HUDEP-2 (cell line): ENCODE measurements at regions not wholly inside any gene's neighbourhood (a gene's known extent, or its start where the extent isn't known, plus 50 kb on each side); places are given as distances from the start of the nearest gene placed in this dataset.
A peak's percentile ranks its signal among the peaks of the same experiment; 100 is the strongest.

ENCODE experiments used
- DNase-seq, 76 experiments: peaks; one replicate each; lab custom pipeline; 2025; ENCODE audit not compliant: unreplicated experiment in 76 of 76; lab: John Stamatoyannopoulos, UW

DNA sequence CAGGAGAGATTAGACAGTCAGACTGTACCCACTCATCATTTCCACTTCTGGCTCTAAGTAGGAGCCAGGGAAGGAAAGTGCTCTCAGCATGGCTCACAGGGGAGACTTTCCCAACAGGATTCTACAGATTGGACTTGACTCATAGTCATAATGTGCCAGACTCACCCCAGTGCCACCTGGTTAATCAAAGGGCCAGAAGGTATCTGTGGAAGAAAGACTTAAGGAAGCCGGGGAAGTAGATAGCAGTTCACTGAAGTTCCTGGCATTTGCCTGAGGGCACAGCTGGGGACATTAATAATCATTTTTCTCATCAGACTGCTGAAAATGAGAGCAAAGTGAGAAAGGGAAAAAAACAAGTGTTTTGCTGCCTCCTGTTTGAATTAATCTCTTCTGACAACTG is 717.5 kb downstream of the TUSC7 start:
- no peak for DNase-seq

DNA sequence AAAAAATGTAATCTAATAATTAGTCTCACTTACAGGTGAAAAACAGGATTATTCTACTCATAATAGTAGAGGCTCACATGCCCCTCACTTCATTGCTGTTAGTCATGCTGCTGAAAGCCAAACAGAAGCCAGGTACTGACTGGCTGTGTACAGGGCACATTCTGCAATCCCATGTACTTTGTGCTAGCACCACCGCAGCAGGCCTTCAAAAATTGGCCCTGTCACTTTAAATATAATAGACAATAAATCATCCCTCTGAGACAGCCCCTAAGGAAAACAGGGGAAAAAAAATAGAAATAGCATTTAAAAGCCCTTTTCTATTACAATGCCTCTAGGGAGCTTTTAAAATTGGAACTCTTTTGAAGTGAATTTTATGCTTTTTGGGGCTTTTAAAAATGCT is 723.8 kb downstream of the TUSC7 start:
- DNase-seq, result no peak

DNA sequence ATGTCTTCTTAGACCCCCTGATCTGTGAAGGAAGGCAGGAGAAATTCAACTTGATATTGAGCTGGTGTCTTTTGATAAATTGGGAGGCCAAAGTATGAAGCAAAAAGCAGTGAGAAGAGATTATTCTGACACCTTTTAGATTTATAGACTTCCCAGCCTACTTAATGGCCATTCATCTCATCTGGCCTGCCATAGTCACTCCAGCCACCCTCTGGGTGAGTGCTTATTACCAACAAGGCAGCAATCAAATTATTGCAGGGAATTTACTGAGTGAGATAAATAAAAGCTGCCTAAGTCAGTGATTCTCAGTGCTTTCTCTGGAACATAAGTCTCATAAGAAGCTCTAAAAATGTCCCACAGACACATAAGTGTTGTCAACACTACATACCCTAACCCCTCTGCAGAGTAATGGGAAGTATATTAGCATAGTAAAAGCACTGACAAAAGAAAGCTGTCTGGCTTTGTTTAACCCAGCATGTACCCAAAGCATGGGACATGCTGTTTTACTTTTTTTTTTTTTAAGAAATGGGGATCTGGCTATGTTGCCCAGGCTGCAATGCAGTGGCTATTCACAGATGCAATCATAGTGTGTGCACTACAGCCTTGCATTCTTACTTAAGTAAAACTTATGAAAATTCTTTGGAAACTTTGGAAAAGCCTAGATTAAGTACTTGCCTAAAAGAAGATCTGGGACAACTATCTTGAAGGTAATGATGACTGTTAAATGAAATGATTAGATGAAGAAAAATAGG is 725.3 kb downstream of the TUSC7 start:
- no peak for DNase-seq

DNA sequence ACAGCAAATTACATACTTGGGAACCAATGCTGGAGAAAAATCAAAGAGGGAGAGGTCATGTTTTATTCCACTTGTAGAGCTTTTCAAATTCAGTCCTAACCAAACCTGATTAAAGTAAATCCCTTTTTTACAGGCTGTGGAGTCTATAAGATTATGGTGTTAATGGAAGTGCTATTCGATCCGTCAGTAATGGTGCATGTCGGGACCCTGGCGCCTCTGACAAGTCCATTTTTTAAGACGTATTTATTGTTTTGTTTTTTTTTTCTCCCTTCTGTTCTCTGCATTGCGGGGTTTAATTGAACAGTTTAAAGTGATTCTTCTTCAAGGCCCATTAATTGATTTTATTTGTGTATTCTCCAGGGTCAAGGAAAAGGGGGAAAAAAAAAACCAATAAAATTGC is 725.9 kb downstream of the TUSC7 start:
- no peak for DNase-seq

DNA sequence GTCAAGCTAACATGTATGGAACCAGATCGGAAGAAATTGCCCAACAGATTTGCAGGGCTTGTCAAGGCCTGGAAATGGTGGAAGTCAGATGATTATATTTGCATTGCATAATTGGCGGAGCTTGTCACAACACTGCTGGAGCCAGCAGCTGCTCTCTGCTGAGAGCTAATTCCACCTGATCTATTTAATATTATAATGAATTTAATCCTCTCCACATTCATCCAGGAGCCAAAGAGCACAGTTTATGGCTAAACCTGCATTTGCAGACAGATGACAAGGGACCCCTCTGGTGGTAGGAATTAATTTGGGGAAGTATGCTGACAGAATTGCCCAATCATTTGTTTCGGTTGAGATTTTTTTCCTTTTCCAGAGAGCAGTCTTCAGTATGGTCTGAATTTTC is 730.2 kb downstream of the TUSC7 start:
- DNase-seq, result peak in 1 of 76 experiments; percentile 14

DNA sequence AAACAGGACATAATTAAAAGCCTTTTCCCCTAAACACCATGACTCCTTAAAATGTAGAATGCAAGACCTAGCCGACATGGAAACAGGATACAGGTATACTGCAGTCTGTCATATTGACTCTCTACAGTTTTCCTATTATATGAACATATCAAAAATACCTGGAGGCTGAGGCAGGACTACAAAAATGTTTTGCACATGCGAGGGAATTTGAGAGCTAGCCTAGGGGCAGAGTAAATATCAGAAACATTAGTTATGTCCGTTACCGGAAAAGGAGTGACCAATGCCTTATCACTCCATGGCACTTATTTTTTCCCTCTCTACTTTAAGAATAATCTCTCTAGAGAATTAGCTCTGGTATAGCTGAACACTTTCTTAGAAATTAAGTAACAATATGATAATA is 732.3 kb downstream of the TUSC7 start:
- DNase-seq, result no peak

DNA sequence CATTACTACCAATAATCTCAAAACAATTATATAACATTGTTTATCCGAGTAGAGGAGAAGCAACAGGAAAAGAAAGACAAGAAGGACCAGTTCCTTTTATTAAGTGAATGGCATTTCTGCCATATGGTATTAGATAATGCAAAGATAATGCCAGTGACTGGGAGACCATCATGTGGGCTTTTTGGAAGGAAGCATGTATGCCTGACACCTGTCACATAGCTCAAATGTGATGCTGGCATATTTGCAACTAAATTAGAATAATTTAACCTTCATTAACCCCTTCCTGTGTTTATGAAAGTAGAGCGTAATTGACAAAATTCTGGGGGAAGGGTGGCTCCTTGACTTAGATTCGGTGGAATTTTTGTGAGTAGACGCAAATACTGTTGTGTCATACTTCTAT is 733.0 kb downstream of the TUSC7 start:
- no peak for DNase-seq

DNA sequence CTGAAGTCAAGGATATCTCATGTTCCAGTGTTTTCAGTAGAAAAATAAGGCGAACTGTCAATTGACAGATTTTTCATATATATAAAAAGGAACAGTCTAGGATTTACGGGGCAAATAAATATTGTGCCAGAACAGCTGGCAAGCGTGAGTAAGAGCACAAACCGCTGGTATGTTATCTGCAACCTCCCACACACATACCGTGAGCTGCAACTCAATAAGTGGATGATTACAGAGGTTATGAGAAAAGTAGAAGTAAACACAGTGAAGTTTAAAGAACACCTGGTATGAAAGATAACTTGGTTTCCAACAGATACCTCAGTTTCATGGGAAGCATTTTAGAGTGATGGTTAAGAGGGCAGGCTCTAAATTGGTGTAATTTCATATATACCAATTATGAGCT is 733.4 kb downstream of the TUSC7 start:
- DNase-seq, result peak in 28 of 76 experiments; percentile 1 to 56 (median 9)

DNA sequence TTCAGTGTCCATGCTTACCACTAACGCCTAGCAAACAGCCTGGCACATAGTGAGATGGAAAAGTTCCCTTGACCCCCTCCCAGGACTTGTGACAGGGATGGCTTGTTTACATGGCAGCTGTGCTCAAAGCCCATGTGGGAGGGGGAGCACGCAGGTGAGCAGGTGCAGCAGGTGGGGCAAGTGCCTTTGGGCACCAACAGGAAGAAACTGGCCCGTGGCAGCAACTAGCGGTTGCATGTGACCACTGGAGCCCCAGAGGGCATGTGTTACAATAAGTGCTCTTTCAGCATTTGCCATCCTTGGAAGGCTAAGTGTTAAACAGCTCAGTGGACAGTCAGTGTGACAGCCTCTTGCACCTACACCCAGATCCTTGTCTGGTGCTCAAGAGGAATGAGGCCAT is 734.6 kb downstream of the TUSC7 start:
- DNase-seq, result no peak

DNA sequence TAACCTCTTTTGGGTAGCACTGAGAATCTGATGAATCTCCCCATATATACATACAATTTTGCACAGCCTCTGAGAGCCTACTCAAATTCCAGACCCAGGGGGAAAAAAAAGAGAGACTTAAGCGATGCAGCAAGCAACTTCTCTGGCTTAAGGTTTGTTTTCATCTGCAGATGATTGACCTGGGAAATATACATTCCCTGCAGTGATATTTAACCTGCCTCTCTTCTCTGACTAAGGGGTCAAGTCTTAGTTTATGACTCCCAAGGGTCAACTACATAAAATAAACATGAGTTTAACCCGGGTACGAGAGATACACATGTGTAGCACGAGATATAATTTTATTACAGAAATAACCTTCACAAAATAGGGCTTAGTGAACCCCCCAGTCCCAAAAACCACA is 737.8 kb downstream of the TUSC7 start:
- DNase-seq, result no peak

DNA sequence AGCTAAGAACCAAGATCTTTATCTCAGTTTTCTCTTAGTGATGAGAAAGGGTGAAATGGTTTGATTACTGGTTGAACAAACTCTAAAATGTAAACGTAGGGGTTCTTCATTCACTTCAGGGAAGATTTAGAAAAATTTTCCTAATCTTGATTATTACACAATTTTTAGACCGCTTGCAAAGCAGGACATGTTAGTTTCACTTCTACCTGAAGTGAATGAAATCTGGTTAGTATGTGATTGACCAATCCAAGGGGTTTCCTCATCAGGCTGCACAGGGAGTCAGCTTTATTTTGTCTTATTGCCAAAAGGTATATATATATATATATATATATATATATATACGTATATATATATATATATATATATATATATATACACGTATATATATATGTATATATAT is 740.4 kb downstream of the TUSC7 start:
- no peak for DNase-seq

DNA sequence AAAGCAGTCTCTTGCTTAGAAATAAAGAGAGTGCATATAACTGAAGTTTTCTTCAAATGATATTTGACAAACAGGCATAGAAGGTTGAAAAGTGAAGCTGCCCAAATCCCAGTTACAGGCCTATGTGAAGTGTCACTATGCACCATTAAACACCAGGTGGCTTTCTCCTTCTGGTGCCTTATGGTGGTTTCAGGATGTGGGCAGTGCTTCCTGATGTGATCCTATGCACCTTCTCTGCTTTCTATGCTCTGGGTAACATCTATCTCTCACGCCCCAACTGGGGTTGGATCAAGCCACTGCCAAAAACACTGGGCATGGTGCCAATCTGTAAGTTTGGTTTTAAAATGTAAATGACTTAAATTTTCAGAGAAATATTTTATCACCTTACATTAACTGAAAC is 744.7 kb downstream of the TUSC7 start:
- DNase-seq, result no peak

DNA sequence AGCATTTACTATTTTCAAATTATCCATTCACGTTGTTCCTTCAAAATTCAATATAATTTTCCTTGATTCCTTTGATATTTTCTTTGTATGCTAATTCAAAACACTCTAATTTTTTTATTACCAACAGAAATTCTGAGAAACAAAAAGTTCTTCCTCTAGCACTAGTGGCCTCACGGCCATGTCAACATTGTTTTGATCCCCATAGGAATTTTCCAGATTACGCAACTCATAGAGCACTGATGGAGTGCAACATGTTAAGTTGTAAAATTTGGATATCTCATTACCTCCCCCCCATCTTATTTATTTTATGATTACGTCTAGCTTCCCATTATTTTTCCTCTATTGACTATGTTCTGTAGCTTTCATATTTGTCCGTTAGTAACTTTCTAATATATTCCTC is 745.3 kb downstream of the TUSC7 start:
- no peak for DNase-seq

DNA sequence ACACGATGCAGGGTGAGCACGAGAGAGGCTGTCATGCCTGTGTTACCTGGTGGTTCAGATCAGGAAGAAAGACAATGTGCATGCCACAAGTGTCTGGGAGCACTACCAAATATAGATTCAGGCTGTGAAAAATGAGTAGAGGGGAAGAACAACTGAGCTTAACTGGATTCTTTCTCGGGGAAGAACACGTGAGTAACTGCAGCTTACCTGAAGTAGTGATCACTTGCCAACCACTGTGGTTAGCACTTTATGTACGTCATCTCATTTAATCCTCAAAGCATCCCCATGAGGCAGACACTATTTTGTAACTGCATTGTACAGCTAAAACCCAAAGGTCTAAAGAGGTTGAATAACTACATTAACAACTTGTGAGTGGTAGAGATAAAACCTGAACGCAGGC is 746.2 kb downstream of the TUSC7 start:
- DNase-seq, result no peak

DNA sequence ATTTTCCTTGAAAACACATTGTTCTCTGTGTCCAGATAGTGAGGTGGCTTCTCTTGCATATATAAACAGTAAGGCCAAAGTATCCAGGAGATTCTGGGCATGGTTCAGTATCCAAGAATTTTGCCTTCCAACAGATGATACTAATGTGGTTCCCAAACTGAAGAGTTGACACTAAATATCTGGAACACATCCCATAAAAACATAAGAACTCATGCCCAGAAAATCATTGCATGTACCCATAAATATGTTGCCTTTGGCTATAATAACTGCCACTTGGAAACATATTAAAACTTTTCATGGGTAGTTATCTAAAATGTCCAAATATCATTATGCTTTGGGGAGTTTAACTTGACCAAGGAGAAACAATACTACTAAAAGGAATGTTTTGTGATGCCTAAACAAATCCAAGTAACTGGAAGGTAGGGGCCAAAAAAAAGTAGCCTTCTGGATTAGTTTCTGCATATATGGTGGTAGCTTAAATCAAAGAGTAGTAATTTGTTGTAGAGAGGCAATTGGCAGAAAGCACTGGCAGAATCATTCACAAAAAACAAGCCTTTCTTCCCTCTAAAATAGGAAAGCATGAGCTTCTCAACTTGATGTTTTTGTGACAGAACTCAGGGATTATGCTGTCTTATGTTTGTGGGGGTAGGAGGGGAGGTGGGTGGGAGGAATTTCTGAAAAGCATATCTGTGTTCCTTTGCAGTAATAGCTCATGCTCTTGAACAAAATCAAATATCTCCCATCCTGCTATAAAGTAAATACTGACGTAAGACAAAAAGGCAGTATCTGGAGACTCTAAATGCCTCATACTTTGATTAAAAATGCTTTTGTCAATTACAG is 753.9 kb downstream of the TUSC7 start:
- no peak for DNase-seq

DNA sequence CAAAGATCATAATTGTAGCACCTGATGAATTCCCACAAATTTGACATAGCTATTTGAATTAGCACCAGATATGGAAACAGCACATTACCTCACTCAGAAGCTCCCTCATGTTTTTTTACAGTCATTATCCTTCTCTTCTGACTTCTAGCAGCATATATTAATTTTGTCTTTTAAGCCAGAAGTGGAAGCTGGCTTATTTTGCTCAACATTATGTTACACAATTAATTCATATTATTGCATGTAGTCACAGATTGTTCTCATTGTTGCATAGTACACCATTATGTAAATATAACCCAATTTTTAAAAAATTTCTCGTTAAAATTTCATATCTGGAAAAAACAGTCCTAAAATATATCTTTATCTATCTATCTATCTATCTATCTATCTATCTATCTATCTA is 762.3 kb downstream of the TUSC7 start:
- no peak for DNase-seq

DNA sequence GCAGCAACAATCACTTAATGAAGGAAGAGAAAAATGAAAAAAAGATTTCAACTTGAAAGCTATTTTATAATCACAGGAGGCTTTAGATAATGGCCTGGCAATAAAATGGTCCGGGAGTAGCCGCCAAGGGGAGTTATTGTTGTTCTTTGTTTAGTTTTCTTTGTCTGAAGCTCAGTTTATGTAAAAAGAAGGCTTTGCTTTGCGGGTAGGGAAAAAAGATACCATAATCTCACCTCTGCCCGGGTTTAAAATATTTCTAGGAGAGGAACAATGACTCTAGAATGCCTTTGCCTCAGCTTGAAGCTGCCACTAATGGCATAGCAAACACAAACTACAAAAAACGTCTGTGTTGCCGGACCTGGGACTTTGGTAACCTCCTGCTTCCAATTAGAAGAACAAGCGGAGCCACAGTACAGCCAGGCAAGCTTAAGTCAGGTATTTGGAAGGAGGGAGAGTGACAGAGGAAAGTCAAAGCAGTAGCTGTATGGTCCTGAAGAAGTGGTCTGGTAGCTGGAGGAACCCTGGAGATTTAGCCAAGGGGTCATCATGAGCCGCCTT is 764.5 kb downstream of the TUSC7 start:
- DNase-seq, result no peak

DNA sequence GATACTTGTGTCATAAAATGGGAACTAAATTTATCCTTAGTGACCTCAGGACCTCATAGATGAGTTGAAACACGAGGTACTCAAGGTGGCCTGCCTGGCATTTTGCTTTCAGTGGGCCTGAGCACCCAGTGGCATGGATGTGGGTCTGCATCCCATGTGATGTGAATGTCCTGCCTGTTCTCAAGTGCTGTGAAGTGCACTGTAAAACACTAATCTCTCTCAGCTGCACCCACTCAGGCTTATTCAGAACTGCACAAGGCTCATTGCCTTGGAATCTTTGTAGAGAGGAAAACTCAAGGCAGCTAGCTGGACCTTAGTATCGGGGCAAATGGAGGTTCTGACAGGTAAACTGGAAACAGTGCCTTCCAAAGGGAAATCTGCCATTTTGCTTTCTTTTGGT is 767.0 kb downstream of the TUSC7 start:
- DNase-seq, result no peak

DNA sequence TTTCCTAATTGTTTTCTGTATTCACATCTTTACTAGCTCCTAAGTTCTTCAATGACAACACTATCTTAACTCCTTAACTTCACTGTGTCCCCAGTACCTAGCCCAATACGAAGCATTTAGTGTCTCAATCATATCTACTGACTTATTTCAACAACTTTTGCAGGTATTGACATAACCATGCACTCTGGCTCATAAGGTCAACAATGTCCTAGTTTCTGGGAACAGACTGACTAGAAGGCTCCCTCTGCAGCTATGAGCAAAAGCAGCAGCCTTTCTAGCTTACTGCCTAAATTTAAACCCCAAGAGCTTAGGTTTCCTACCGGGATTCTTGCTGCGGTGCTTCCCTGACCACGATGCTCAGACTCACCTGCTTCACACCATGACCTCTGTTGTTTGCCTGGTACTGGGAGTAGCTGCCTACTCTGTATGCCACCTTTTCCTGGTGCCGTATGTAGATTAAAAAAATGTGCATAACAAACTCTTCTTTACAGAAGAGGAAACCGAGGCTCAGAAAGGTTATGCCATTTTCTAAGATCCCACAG is 767.7 kb downstream of the TUSC7 start:
- DNase-seq, result no peak

DNA sequence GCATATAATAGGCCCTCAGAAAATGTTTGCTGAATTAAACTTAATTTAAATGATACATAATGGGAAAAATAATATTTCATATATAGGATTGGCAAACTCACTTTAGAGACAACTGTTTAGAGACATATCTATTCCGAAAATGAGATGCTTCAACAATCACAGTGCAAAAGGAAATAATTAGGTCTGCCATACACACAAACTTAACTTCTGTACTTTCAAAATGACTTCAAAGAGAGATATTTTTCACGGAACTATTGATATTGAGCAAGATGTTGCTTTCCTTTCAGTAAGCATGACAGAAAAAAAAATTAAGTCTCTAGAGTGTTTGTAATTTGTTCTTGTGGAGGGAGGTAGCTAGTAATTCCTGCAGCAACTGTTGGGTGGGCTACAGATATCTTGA is 769.5 kb downstream of the TUSC7 start:
- DNase-seq, result no peak

DNA sequence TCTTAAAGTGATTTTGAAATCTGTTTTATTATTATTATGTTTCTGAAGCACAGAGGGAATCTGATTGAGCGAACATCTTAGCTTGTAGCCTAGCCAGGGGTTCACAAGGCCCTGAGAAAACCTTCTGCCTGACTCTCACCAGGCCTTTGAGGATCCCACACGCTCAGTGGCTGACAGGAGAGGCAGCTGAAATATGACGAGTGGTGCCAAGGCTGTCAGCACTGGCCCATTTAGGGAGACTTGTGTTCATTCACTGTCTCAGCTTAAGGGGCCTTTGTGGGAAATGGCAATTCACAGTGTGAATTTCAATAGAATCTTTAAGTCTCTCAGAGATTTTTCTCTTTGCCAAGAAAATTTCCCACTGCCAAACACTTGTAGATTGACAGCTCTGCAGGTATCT is 770.9 kb downstream of the TUSC7 start:
- no peak for DNase-seq

DNA sequence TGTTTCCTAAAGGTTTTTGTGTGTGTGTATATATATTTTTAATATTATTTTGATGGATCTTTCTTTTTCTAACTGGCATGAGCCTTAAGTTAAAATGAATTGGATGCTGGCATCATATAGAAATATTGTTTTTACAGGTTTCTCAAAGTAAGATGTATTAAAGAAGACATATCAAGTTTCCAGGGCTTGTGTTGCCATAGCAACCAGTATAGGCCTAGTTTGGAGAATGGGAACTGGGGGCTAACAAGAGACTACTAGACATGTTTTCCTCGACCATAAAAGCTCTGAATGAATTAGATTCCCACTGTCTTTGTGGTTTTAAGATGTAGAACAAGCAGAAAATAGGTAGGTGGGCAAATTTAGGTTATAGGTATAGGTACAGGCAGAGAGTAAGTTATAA is 771.4 kb downstream of the TUSC7 start:
- no peak for DNase-seq
